GM13977 (cell line): ENCODE measurements at regions not wholly inside any gene's neighbourhood (a gene's known extent, or its start where the extent isn't known, plus 50 kb on each side); places are given as distances from the start of the nearest gene placed in this dataset.

Source experiments
- DNase-seq: peaks from one replicate; pipeline ENCODE4 v3.0.0; 2012; ENCODE audit warnings: low spot score
- in situ Hi-C: fragments of 300-500 bp; cut with MboI; formaldehyde crosslinking; loops from one replicate; pipeline ENCODE4 v1.12.0; 2022; ENCODE audit warnings: low sequenced_read_pairs, low pct_unique_long_range_greater_than_20kb, mixed read lengths, inconsistent platforms; ENCODE audit not compliant: unreplicated experiment
- TF ChIP-seq, protein P1 (sequence below): IDR thresholded peaks from 2 replicates; pipeline ENCODE4 v1.5.1; 2012; ENCODE audit warnings: mild to moderate bottlenecking, control low read depth; ENCODE audit not compliant: insufficient read depth; ENCODE audit errors: extremely low read depth, missing control alignments

DNA sequence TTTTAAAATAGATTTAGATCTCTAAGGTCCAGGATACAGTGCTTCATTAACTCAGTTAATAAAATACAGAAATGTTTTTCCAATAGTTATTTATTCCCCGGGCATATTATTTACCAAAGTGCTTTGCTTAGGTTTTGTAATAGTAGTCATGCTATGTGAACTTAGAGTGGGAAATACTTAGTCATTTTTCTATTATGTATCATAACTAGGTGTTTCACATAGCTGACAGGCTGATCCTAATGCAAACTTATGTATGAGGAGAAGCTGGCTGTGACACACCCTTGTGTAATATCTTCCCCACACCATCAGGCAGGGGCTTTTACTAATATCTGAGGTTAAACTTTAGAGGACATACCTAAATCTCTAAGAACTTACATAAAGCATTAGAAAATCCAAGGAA is 277.7 kb upstream of the RIMS1 start:
- in situ Hi-C loops: no loop called here
- no peak for DNase-seq
- TF ChIP-seq, protein P1, sequence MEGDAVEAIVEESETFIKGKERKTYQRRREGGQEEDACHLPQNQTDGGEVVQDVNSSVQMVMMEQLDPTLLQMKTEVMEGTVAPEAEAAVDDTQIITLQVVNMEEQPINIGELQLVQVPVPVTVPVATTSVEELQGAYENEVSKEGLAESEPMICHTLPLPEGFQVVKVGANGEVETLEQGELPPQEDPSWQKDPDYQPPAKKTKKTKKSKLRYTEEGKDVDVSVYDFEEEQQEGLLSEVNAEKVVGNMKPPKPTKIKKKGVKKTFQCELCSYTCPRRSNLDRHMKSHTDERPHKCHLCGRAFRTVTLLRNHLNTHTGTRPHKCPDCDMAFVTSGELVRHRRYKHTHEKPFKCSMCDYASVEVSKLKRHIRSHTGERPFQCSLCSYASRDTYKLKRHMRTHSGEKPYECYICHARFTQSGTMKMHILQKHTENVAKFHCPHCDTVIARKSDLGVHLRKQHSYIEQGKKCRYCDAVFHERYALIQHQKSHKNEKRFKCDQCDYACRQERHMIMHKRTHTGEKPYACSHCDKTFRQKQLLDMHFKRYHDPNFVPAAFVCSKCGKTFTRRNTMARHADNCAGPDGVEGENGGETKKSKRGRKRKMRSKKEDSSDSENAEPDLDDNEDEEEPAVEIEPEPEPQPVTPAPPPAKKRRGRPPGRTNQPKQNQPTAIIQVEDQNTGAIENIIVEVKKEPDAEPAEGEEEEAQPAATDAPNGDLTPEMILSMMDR: no peak

DNA sequence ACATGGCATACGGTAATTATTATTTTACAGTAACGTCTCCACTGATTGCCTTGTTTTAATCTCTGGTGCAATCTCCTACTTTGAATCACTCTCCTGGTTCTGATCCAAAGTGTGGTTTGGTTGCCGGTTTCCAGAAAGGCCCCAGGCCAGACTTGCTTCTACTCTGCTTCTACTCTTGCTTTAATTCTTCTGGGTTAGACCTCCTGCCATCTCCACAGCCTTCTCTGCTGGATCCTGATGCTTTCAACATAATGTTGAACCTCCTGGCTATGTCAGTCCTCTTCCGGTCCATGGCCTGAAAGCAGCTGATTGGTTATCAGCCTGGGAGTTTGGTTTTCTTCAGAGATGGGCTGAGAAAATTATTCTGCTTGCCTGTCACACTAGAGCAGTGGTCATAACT is 266.5 kb upstream of the RIMS1 start:
- no peak for DNase-seq
- in situ Hi-C loops: no loop called here
- TF ChIP-seq, protein P1: no peak

DNA sequence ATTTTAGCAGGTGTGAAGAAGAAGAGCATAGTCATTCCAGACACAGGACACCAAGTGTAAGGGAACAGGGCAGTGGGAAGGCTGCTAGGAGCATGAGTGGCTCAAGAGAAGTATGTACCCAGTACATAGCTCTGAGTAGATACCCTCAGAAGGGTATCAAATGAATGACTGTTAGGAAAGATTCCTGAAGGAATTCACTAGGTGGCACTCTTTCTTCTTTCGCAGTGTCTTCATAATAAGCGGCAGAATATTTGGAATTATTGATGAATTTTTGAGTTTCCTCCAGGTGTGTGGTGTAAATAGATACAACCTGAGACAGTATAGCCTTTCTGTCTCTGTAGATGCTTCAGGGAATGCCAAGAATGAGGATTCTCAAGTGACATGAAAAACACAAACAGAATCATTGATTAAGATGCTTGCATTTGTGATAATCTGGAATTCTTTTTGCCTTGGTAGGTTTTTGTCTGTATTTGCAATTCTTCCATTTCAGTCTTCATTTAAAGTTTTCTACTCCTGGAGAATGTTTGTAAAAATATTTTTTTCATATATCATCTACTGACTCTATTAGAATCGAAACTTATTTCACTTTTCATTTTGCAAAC is 264.3 kb upstream of the RIMS1 start:
- DNase-seq: no peak
- in situ Hi-C loops: no loop called here
- TF ChIP-seq, protein P1: peak; percentile 35

DNA sequence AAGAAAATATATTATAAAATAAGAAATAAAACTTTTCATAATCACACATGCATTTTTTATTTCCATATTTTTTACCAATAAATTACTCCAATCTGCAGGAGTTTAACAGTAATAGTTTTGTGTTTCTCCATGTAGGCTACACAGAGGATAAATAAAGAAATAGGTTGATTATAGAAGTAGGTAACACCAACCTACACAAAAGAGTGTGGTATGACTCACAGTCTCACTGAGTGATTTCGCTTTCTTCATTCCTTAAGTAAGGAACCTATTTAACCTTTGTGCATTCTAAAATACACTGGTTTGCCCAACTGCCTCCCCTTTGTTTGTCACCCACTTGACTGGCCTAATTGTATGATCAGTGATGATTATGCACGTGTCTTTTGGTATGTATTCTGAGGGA is 244.2 kb upstream of the RIMS1 start:
- in situ Hi-C loops: no loop called here
- TF ChIP-seq, protein P1: no peak
- no peak for DNase-seq

DNA sequence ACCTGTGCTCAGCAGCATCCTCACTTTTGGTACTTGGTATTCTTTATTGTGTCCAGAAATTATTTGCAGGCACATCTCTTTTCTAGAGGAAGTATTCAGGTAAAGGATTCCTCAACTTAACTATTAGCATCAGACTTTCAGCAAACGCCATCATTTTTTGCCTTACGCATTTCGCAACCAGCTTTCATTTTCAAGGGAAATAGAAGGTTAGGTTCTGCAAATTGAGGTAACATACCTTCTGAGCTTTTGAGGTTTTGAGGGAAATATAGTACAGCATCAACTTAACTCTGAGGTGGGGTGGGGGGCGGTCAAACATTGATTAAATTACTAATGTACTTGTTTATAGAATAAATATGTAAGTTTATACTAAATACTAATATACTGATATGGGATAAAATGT is 243.6 kb upstream of the RIMS1 start:
- TF ChIP-seq, protein P1: no peak
- DNase-seq: no peak
- in situ Hi-C loops: no loop called here

DNA sequence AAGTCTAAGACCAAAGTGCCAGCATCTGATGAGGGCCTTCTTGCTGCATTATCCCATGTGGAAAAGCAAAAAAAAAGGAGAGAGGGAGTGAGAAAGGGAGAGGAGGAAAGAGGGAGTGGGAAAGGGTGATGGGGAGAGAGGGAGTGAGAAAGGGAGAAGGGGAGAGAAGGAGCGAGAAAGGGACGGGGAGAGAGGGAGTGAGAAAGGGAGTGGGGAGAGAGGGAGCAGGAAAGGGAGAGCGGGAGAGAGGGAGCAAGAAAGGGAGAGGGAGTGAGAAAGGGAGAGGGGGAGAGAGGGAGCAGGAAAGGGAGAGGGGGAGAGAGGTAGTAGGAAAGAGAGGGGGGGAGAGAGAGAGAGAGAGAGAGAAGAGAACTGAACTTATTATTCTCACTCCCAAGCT is 241.1 kb upstream of the RIMS1 start:
- no peak for DNase-seq
- in situ Hi-C loops: no loop called here
- TF ChIP-seq, protein P1: no peak

DNA sequence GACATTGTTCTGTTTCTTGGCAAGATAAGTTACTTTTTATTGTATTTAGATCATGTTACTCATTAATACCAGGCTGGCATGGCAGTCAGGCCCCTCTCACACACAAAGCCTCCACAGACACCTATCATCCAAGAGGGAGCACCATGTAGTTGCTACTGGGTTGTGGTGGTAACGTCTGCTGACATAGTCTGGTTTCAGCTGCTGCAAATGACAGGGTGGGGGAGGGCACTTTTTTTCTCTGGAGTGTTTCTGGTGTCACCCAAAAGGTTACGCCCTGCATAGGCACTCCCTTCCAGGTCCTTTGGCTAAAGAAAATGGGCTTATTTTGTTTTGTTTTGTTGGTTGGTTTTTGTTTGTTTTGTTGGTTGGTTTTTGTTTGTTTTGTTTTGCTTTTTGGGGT is 236.4 kb upstream of the RIMS1 start:
- in situ Hi-C loops: no loop called here
- no peak for DNase-seq
- TF ChIP-seq, protein P1: no peak
